H1 (cell line): ENCODE measurements at regions not wholly inside any gene's neighbourhood (a gene's known extent, or its start where the extent isn't known, plus 50 kb on each side); places are given as distances from the start of the nearest gene placed in this dataset.

Source experiments
- CTCF ChIA-PET: fragments of 300-600 bp; sonication (Branson Sonifier 250); formaldehyde crosslinking; loops from one replicate; lab custom pipeline; 2021; ENCODE audit not compliant: partially characterized antibody; lab: Charles Lee
- POLR2A ChIA-PET: fragments of 300-600 bp; sonication (Branson Sonifier 250); formaldehyde crosslinking; loops from one replicate; lab custom pipeline; 2021; ENCODE audit warnings: inconsistent platforms; ENCODE audit not compliant: partially characterized antibody; lab: Charles Lee
- DNase-seq, 2 experiments: peaks; one replicate each; pipeline versions ENCODE4 v3.0.0 to v3.0.0-alpha.2; 2010 to 2022; ENCODE audit warnings: low spot score in 2 of 2, low read depth in 1 of 2, mixed read lengths in 1 of 2
- FAIRE-seq: peaks from 2 replicates; lab custom pipeline; 2011; peaks lifted over from hg19 to GRCh38; lab: Jason Lieb, UNC
- H2AFZ ChIP-seq: 2 replicates; pipeline ENCODE4 v1.8.1; 2012; ENCODE audit warnings: low read length, inconsistent platforms
- H2AK5ac ChIP-seq: 2 replicates; pipeline ENCODE4 v1.6.1; 2013; ENCODE audit warnings: low read depth, low read length
- H2BK120ac ChIP-seq: replicated peaks from 2 replicates; pipeline ENCODE3; 2013; ENCODE audit warnings: low read depth, low read length, inconsistent platforms
- H2BK12ac ChIP-seq: 2 replicates; pipeline ENCODE4 v1.6.1; 2013; ENCODE audit warnings: low read depth, low read length
- H2BK15ac ChIP-seq: 2 replicates; pipeline ENCODE4 v1.6.1; 2013; ENCODE audit warnings: low read length
- H2BK20ac ChIP-seq: 2 replicates; pipeline ENCODE4 v1.6.1; 2013; ENCODE audit warnings: low read length
- H2BK5ac ChIP-seq: 2 replicates; pipeline ENCODE4 v1.6.1; 2013; ENCODE audit warnings: low read depth, low read length
- H3K14ac ChIP-seq: 2 replicates; pipeline ENCODE4 v1.6.1; 2013; ENCODE audit warnings: inconsistent platforms; ENCODE audit not compliant: insufficient read length
- H3K18ac ChIP-seq: 2 replicates; pipeline ENCODE4 v1.6.1; 2013; ENCODE audit warnings: low read length; ENCODE audit errors: extremely low read depth
- H3K23ac ChIP-seq: 2 replicates; pipeline ENCODE4 v1.6.1; 2013; ENCODE audit warnings: inconsistent platforms; ENCODE audit not compliant: insufficient read length
- H3K23me2 ChIP-seq: 2 replicates; pipeline ENCODE4 v1.6.1; 2013; ENCODE audit warnings: low read depth, low read length
- H3K27ac ChIP-seq: 2 replicates; pipeline ENCODE4 v1.6.1; 2011; ENCODE audit warnings: low read depth, low read length, inconsistent platforms
- H3K27me3 ChIP-seq, 4 experiments: replicated peaks in 1 of 4; 1 replicate in 1 of 4; 2 replicates in 3 of 4; pipeline versions ENCODE4 v1.6.1 to v1.8.1; 2011 to 2013; ENCODE audit warnings: low read length in 3 of 4, mild to moderate bottlenecking in 3 of 4, inconsistent platforms in 2 of 4, mixed read lengths in 2 of 4, moderate library complexity in 1 of 4; ENCODE audit not compliant: control insufficient read depth in 3 of 4, insufficient read depth in 3 of 4; ENCODE audit errors: extremely low read depth in 1 of 4
- H3K36me3 ChIP-seq, 4 experiments: 2 replicates each; pipeline versions ENCODE4 v1.6.1 to v1.8.1; 2011 to 2013; ENCODE audit warnings: mild to moderate bottlenecking in 4 of 4, low read length in 3 of 4, moderate library complexity in 2 of 4, control low read depth in 1 of 4, inconsistent platforms in 1 of 4; ENCODE audit not compliant: insufficient read depth in 4 of 4, control insufficient read depth in 2 of 4
- H3K4ac ChIP-seq: replicated peaks from 2 replicates; pipeline ENCODE3; 2013; ENCODE audit warnings: low read length, low read depth, mixed read lengths, inconsistent platforms; ENCODE audit not compliant: insufficient read length
- H3K4me1 ChIP-seq, 4 experiments: replicated peaks in 1 of 4; 1 replicate in 1 of 4; 2 replicates in 3 of 4; pipeline versions ENCODE4 v1.6.1 to v1.8.1; 2011 to 2013; ENCODE audit warnings: low read length in 3 of 4, inconsistent platforms in 2 of 4, mixed read lengths in 1 of 4; ENCODE audit not compliant: insufficient read depth in 4 of 4, control insufficient read depth in 3 of 4
- H3K4me2 ChIP-seq, 2 experiments: 2 replicates each; pipeline versions ENCODE4 v1.6.1 to v1.8.1; 2011 to 2013; ENCODE audit warnings: low read depth in 2 of 2, low read length in 2 of 2, control low read depth in 1 of 2, inconsistent platforms in 1 of 2, mild to moderate bottlenecking in 1 of 2; ENCODE audit not compliant: insufficient read depth in 1 of 2
- H3K4me3 ChIP-seq, 4 experiments: fragments of 200-600, 300-600 bp in 1 of 4; sonication (generic), shearing (Covaris generic), sonication (Bioruptor Twin) in 1 of 4; 2 replicates each; pipeline versions ENCODE4 v1.5.1 to v1.8.1; 2011 to 2016; ENCODE audit warnings: low read length in 4 of 4, low read depth in 3 of 4, control low read depth in 2 of 4, inconsistent platforms in 2 of 4, mild to moderate bottlenecking in 2 of 4, mixed read lengths in 1 of 4, moderate library complexity in 1 of 4; ENCODE audit not compliant: insufficient read depth in 2 of 4; ENCODE audit errors: extremely low read depth in 1 of 4
- H3K56ac ChIP-seq: replicated peaks from 2 replicates; pipeline ENCODE3; 2013; ENCODE audit warnings: low read depth, mild to moderate bottlenecking, mixed read lengths, low read length, inconsistent platforms; ENCODE audit not compliant: insufficient read length
- H3K79me1 ChIP-seq: 2 replicates; pipeline ENCODE4 v1.6.1; 2013; ENCODE audit warnings: low read depth, low read length, control low read depth
- H3K79me2 ChIP-seq, 2 experiments: 2 replicates each; pipeline versions ENCODE4 v1.6.1 to v1.8.1; 2012 to 2013; ENCODE audit warnings: low read length in 2 of 2, mild to moderate bottlenecking in 2 of 2, inconsistent platforms in 1 of 2; ENCODE audit not compliant: insufficient read depth in 2 of 2, control insufficient read depth in 1 of 2
- H3K9ac ChIP-seq, 4 experiments: replicated peaks in 1 of 4; 1 replicate in 1 of 4; 2 replicates in 3 of 4; pipeline versions ENCODE4 v1.6.1 to v1.8.1; 2011 to 2013; ENCODE audit warnings: low read depth in 3 of 4, low read length in 3 of 4, control low read depth in 2 of 4, mild to moderate bottlenecking in 2 of 4, moderate library complexity in 2 of 4, inconsistent platforms in 1 of 4; ENCODE audit errors: extremely low read depth in 1 of 4
- H3K9me3 ChIP-seq, 2 experiments: 2 replicates each; pipeline versions ENCODE4 v1.6.1 to v1.8.1; 2012 to 2013; ENCODE audit warnings: mild to moderate bottlenecking in 2 of 2, moderate library complexity in 2 of 2, control low read depth in 1 of 2, inconsistent platforms in 1 of 2, low read depth in 1 of 2, low read length in 1 of 2, mixed read lengths in 1 of 2; ENCODE audit not compliant: insufficient read depth in 2 of 2
- H4K20me1 ChIP-seq, 2 experiments: replicated peaks in 1 of 2; 2 replicates each; pipeline versions ENCODE3 to v1.8.1; 2011 to 2013; ENCODE audit warnings: inconsistent platforms in 2 of 2, low read length in 2 of 2, mild to moderate bottlenecking in 1 of 2; ENCODE audit not compliant: insufficient read depth in 2 of 2, control insufficient read depth in 1 of 2
- H4K5ac ChIP-seq: 2 replicates; pipeline ENCODE4 v1.6.1; 2013; ENCODE audit warnings: low read length, low read depth, mixed read lengths, inconsistent platforms; ENCODE audit not compliant: insufficient read length
- H4K8ac ChIP-seq: 2 replicates; pipeline ENCODE4 v1.8.0; 2013; ENCODE audit warnings: mild to moderate bottlenecking, moderate library complexity, low read length, inconsistent platforms; ENCODE audit not compliant: insufficient read depth; ENCODE audit errors: extremely low read depth
- H4K91ac ChIP-seq: replicated peaks from 2 replicates; pipeline ENCODE3; 2013; ENCODE audit warnings: low read length, mixed read lengths, inconsistent platforms; ENCODE audit not compliant: insufficient read length
- CHD1 ChIP-seq: IDR thresholded peaks from 2 replicates; pipeline ENCODE4 v1.6.1; 2012; ENCODE audit warnings: low read depth, low read length, improper control_type of control experiment
- FOSL1 ChIP-seq: IDR thresholded peaks from 2 replicates; pipeline ENCODE4 v1.6.1; 2011; ENCODE audit warnings: mild to moderate bottlenecking, low read depth, low read length, moderate library complexity; ENCODE audit not compliant: insufficient read depth
- KDM4A ChIP-seq: IDR thresholded peaks from one replicate; pipeline ENCODE4 v1.7.1; 2012; ENCODE audit warnings: low read depth, mild to moderate bottlenecking, moderate library complexity, low read length, inconsistent platforms; ENCODE audit not compliant: severe bottlenecking
- KDM5A ChIP-seq: fragments of 200-600 bp; IDR thresholded peaks from 2 replicates; pipeline ENCODE4 v1.7.1; 2012; ENCODE audit warnings: mild to moderate bottlenecking, low read length, inconsistent platforms, mixed read lengths
- MAX ChIP-seq: IDR thresholded peaks from 2 replicates; pipeline ENCODE4 v1.6.1; 2012; ENCODE audit warnings: inconsistent platforms
- NRF1 ChIP-seq: IDR thresholded peaks from 2 replicates; pipeline ENCODE4 v1.6.1; 2011; ENCODE audit warnings: mild to moderate bottlenecking, low read depth, low read length, improper control_type of control experiment
- PHF8 ChIP-seq: fragments of 200-600 bp; sonication (generic); conservative IDR thresholded peaks from 2 replicates; pipeline ENCODE4 v1.7.1; 2012; ENCODE audit warnings: low read depth, mild to moderate bottlenecking, inconsistent platforms, low read length, moderate library complexity
- RNF2 ChIP-seq: fragments of 200-900, 300-1000 bp; sonication (generic); IDR thresholded peaks from 2 replicates; pipeline ENCODE4 v1.7.1; 2016; ENCODE audit warnings: borderline replicate concordance, low read depth, mild to moderate bottlenecking, antibody characterized with exemption, low read length; ENCODE audit not compliant: poor library complexity, severe bottlenecking; ENCODE audit errors: missing control alignments
- SIRT6 ChIP-seq: IDR thresholded peaks from one replicate; pipeline ENCODE4 v1.7.1; 2012; ENCODE audit warnings: low read length, inconsistent platforms
- USF2 ChIP-seq: IDR thresholded peaks from 2 replicates; pipeline ENCODE4 v1.6.1; 2011; ENCODE audit warnings: low read length, improper control_type of control experiment

GRCh38 chr7:79624336-79624735, 170.9 kb upstream of the MAGI2 start:
- Histone ChIP-seq H2BK5ac (no peak overlapping the region), H3K9me3 (no peaks in the 10 kb centered on the region), H2BK20ac (no peak overlapping the region), H3K27ac (no peak overlapping the region), H3K4me1 (no peaks in the 10 kb centered on the region), H2AK5ac (no peak overlapping the region), H4K20me1 (no peaks in the 10 kb centered on the region), H3K27me3 (no peaks in the 10 kb centered on the region), H3K23me2 (no peaks in the 10 kb centered on the region), H3K4me3 (no peak overlapping the region)
- no peak for DNase-seq
- TF ChIP-seq SIRT6 (no peak), PHF8 (no peak), CHD1 (no peak), KDM5A (no peak), KDM4A (no peak), MAX (no peak), USF2 (no peak), FOSL1 (no peak), NRF1 (no peak), RNF2 (no peak)
- TF ChIP-seq, all 59 proteins: peak for 0
- no peak overlapping the region for H2BK12ac ChIP-seq
- no peak overlapping the region for H3K4ac ChIP-seq
- no peak overlapping the region for H3K56ac ChIP-seq
- H3K36me3 ChIP-seq = no peaks in the 10 kb centered on the region
- ChIA-PET CTCF (no interaction called here), POLR2A (no interaction called here)
- H3K4me2 ChIP-seq = no peak overlapping the region
- no peak overlapping the region for H2AFZ ChIP-seq
- no peak overlapping the region for H4K5ac ChIP-seq
- no peak overlapping the region for H3K23ac ChIP-seq
- no peak for FAIRE-seq
- H2BK120ac ChIP-seq = no peak overlapping the region
- H3K79me2 ChIP-seq = no peaks in the 10 kb centered on the region
- no peak overlapping the region for H4K8ac ChIP-seq
- H4K91ac ChIP-seq = no peak overlapping the region
- no peak overlapping the region for H3K14ac ChIP-seq
- no peak overlapping the region for H2BK15ac ChIP-seq
- no peaks in the 10 kb centered on the region for H3K79me1 ChIP-seq
- no peak overlapping the region for H3K18ac ChIP-seq
- no peak overlapping the region for H3K9ac ChIP-seq
